Superior temporal gyrus (tissue), 1 donor: ENCODE measurements at regions not wholly inside any gene's neighbourhood (a gene's known extent, or its start where the extent isn't known, plus 50 kb on each side); places are given as distances from the start of the nearest gene placed in this dataset.
"Not testable (repeated sequence)": the region's sequence is repeated elsewhere in the genome, so short reads cannot be mapped to it uniquely, and the experiment has no call there.

Experiments used
- DNase-seq: peaks from one replicate; pipeline ENCODE4 v3.0.0-alpha.2; 2016; ENCODE audit errors: extremely low spot score

DNA sequence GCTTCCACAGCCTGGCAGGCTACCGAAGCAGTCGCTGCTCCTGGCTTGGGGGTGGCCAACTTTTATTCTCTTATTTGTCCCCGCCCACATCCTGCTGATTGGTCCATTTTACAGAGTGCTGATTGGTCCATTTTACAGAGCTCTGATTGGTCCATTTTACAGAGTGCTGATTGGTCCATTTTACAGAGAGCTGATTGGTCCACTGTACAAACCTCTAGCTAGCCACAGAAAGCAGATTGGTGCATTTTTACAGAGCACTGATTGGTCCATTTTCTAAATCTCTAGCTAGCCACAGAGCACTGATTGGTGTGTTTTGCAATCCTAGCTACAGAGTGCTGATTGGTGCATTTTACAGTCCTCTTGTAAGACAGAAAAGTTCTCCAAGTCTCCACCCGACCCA lies 187.9 kb upstream of the TOM1L1 start:
- not testable (repeated sequence) for DNase-seq

DNA sequence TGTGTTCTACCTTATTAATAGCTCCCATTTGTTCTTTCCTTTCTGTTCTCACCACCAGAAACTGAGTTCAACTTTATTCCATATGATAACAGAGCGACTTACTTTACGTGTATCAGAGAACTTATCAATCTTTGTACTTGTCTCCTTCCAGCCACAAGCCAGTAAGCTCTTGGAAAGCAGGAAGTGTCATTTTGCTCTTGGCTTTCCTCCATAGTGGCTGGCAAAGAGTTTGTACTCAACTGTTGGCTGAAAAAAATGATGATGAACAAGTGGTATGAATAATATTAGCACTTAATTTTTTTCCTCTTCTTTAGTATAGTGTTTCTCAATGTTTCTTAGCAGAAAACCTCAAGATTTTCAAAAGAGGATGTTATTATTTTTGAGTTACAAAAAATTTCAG lies 182.4 kb upstream of the TOM1L1 start:
- no peak for DNase-seq

DNA sequence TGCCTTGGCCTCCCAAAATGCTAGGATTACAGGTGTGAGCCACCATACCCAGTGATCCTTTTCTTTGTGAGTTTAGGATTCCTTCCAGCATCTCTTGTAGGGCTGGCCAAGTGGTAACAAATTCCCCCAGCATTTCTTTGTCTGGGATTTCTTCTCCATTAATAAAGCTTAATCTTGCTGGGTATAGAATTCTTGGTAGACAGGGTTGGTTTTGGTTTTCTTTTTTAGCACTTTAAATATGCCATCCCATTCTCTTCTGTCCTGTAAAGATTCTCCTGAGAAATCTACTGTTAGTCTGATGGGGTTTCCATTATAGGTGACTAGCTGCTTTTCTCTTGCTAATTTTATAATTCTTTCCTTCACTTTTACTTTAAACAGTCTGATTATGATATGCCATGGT lies 173.0 kb upstream of the TOM1L1 start:
- no peak for DNase-seq

DNA sequence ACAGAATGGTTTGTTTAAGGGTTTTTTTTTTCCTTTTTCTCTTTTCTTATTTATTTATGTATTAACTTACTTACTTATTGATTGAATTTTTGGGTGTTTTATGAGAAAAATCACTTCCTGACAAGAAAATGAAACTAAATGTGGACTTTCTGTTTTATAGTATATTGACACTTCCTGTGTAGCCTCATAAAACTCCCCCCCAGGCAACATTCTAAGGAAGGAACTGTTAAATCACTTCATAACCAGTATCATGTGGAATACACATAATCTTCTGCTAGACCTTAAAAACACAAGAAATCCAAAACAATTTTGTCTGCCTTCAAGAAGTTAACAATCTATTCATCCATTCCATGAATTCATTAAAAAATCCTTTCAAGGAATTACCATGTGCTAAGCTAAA lies 164.1 kb upstream of the TOM1L1 start:
- DNase-seq: no peak

DNA sequence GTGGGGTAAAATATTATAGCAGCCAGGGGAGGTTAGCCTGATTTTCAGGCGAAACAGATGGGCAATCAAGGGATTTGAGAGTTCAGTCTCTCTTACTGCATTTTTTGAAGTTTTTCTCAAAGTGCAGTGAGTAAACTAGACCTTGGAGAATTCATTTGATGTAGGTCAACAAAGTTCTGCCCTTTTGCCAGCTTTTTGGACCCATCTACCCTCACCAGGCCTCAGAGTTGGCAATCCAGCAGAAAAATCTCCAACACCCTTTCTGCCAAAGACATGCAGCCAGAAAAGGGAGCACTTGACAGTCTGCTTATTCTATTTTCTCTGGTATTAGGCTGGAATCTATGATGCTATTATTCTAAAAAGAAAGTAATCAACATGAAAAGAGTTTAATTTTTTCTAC lies 162.2 kb upstream of the TOM1L1 start:
- DNase-seq: no peak

DNA sequence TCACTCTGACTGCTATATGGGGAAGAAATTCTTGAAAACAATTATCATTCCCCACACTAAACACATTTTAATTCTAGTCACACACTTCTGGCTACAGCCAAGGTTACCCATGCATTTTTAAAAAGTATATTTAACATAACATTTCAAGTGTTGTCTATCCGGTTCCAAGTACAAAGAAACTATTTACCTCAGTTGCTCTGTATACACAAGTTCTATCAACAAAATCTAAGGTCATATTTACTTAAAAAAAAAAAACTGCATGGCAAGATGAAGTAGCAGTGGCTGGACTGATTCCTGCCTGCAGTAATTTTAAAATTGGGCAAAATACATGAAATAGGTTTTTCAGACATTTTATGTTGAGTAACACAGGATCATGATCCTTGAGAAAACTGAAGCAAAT lies 155.9 kb upstream of the TOM1L1 start:
- no peak for DNase-seq

DNA sequence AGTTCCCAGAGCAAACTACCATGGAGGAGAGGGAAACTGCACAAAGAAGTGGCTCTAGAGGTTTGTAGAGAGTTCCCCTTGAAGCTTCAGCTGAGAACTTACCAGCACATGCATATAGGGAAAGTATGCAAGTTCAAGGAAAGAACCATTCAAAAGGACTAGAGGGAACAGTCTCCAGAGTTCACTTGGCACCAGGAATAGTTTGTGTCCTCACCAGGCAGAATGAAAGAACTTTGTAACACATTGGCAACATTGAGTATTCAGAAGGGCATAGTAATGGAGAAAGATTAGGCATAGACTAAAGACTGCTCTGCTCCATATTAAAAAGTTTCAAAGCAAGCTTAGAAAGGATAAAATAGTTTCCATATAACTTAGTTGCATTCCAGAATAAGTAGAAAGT lies 155.4 kb upstream of the TOM1L1 start:
- DNase-seq: no peak

DNA sequence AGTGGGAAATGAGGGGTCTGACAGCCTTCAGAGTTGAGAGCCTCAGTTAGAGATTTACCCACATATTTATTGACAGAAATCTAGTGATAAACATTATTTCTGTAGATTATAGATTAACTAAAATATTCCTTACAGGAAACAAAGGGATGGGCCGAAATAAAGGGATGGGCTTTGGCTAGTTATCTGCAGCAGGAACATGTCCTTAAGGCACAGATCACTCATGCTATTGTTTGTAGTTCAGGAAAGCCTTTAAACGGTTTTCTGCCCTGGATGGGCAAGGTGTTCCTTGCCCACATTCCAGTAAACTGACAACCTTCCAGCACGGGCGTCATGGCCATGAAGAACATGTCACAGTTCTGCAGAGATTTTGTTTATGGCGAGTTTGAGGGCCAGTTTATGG lies 154.8 kb upstream of the TOM1L1 start:
- no peak for DNase-seq

DNA sequence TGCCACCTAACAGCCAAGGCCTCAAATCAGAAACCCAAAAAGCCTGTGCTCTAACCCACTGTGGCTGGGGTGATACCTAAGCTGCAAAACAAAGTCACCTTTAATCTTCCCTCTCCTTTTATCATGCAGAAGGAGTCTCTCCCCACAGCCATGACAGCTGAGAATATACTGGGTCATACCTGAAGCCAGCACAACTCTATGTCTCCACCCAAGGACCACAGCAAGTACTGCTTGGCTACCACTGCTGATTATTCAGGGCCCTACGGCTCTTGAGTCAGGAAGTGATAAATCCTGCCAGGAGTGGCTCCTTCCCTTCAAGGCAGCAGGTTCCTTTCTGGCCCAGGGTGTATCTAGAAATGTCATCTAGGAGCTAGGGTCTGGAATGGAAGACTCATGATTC lies 151.5 kb upstream of the TOM1L1 start:
- no peak for DNase-seq

DNA sequence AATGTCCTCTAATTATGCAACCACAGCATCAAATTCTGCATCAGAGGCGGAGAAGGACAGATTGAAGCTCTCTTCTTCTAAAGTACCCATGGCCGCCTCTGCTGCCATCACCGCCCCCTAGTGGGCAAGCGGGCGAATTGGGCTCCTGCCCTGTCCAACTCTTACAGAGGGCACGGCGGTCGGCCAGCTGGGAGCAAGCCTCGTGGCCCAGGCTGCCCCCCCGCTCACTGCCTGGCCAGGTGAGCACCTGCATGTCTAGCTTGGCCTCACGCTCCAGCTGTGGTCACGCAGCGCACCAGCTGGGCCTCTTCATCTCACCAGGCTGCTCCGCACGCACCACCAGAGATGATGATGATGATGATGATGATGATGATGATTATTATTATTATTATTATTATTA lies 146.1 kb upstream of the TOM1L1 start:
- DNase-seq: no peak

DNA sequence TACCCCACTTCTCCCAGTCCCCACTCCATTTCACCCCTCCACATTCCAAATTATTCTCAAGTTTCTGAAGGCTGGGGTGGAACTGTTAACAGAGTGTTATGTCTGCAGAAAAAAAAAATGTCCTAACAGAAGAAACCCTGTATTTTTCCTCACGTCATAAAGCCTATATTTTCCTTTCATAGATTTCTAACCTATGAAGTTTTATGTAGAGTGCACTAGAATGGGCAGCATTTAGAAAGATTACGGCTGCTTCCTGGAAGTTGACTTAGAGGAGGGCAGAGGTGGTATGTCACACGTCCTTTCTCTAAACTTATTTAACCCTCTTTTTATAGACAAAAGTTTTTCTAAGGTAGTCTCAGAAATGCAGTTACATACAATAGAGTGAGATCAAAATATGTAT lies 139.8 kb upstream of the TOM1L1 start:
- DNase-seq: no peak

DNA sequence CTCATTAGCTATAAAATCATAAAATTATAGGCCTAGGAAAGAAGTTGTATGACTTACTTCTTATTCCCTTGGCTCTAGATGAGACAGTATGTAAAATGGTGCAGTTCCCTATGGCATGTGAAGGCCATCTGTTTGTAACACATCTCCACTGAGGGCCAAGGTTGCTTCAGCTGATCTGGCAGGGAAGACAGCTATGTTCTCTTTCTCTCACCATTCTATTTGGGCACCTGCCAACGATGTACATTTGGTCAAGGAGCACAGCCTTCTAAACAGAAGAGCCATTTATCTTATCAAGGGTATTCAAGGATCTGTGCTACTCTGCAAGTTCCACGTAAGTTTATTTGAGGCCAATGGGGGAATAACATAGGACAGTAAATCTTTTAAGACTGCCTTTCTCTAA lies 129.8 kb upstream of the TOM1L1 start:
- DNase-seq: no peak

DNA sequence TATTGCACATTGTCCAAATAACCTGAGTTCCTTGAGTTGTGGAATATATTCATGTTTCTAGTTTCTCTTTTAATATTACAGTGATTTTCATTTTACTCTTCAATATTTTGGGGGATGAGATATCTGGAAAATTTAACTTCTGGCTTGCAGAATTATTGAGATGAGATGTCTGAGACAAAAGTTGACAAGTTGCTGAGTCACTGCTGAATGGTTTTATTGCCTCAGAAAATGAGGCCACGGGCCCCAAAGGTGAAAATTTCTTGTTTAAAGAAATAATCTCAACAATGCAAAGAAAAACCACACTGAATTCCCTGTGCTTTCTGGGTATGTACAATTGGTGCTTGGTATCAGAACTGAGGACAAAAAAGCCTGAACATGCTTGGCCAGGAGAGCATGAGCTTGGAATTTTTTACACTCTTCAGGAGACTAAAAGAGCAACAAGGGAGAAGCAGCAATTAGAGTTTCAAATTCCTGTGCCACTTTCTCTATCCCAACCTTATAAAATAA lies 129.2 kb upstream of the TOM1L1 start:
- no peak for DNase-seq

DNA sequence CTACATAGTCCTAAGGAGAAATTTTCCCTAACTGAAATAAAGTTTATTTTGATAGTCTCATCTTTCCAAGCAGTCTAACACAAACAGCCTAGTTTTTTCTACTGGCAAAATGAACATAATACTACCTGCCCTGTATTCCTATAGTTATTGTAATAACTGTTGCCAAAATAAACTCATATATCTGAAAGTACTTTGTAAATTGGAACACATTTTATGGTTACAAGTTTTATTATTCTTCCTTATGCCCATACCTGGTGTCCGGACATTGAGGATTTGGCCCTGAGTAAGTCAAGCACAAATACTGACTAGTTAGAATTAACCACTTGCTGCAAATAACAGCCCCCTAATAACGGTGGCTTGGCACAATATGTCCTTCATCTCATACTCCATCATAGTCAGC lies 120.4 kb upstream of the TOM1L1 start:
- no peak for DNase-seq

DNA sequence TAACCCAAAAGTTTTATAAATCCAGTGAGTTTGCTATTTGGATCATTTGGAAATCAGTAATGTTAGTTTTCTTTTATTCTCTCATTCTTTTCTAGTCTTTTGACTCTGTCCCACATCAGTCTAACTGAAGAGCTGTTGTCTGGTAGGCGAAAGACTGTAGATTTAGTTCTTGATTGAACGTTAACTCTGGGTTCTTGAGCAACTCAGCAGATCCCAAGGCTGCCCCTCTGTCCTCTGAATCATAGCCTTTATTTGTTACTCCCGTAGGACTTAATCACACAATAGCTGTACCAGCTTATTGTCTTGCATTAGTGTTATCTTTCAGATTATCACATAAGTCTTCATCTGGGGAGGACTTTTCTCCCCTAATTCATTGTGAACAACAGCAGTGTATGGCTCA lies 119.3 kb upstream of the TOM1L1 start:
- no peak for DNase-seq

DNA sequence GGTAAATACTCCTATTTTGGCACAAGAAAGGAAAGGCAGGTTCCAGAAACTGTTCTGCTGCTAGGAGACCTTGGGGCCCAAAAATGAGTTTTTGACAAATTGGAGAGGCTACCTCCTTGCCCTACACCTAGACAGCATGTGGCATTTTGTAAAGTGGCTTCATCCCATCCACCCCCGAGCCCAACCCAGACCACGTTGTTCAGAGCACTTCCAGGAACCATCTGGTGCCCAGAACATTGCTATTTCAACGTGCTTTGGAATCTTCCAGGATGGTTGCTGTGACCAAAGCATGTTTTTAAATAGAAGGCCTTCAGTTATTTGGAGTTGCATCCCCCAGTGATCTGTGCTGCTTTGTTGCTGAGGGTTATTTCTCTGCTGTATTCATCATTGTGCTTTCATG lies 116.3 kb upstream of the TOM1L1 start:
- DNase-seq: no peak

DNA sequence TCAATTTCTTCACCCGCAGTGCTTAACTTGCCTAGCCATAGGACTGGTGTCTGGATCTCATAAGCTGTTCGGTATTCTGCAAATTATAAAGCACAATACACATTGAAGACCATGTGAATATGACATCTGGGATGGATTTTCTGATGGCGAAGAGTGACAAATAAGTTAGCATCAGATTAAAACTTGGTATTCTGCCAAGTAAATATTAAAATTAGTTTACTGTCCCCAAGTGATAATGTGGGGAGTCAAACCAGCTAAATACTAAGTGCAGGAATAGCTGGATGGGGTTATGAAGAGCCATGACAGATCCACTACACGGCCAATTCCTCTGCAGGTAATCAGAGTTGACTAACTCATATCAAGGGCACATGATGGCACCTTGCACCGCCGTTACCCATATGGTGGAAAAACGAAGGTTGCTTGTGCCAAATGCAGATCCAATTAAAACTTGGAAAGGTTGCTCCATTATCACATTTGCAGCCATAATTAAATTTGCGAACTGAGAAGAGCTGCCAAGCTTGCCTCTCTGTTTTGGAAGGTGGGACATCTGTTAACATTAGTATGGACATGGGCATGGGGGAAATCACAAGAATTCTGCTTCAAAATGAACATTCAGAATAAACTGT lies 114.9 kb upstream of the TOM1L1 start:
- no peak for DNase-seq

DNA sequence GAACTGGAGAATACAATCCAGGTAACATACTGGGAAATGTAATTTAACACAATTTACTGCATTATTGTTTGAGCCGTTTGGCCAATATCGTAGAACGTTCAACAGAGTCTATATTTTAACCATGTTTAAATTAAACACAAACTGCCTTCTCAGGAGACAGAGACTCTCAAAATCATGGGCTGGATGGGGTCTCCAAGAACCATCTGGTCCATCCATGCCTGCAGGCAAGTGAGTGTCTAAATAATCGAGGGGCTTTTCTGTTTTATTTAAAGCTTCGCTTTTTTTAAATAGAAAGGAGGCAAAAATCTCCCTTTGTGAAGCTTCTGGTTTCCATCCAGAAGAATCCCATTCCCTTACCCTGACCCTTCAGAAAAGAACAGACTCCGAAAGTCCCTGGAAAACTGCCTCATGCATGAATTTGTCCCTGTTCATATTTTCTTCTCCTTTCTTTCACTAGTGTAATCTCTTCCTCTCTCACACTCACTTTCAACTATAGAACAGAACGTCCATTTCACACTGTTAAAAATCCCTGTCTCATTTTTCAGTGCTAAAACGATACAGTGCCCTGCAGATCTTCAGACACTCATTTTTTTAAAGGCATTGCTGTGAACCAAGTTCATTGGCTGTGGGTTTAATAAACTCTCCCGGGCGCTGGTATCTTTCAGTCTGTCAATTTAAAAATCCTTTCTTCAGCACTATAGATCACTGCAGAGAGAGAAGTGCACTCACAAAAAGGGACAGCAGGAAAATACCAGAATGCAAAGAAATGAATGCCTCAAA lies 111.4 kb upstream of the TOM1L1 start:
- no peak for DNase-seq

DNA sequence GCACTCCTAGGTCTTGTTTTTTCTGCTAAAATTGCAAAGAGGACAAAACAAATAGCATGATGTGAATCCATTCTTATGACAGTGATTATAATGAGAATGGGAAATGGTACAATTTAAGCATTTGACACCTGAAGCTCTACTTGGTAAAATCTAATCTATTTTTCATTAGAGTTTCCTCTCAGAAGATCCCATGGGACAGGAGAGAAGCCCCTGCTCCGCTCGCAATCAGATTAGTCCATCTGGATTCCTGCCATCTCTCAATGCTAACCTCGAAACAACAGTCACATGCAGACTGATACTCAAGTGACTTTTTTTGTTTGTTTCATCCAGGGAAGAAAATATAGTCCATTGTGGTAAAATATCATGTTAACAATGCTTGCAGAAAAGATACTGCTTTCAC lies 107.4 kb upstream of the TOM1L1 start:
- DNase-seq: no peak

DNA sequence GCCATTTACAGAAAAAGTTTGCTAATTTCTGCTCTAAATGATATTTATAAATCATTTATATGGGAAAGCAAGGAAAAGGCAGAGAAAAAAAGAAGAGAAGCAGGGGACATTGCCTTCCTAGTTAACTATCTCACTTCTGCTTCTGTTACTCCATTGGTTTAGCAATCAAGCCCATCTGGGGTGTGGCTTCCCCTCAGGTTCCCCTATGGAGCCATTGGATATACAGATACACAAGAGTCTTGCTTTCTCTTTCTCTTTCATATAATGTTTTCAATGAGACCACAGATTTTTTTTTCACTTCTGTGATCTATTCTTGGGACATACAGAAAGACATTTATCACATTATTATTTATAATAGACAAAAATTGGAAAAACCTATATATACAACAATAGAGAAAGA lies 105.6 kb upstream of the TOM1L1 start:
- DNase-seq: no peak

DNA sequence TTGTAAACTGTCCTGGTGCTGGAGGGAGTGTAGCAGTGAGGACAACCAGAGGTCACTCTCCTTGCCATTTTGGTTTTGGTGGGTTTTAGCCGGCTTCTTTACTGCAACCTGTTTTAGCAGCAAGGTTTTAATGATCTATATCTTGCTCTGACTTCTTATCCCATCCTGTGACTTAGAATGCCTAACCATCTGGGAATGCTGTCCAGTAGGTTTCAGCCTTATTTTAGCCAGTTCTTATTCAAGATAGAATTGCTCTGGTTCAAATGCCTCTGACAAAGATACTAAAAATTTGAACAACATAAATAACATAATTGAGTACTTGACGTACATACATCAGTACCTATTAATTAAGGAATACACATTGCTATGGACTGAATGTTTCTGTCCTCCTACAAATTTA lies 93.3 kb upstream of the TOM1L1 start:
- DNase-seq: no peak

DNA sequence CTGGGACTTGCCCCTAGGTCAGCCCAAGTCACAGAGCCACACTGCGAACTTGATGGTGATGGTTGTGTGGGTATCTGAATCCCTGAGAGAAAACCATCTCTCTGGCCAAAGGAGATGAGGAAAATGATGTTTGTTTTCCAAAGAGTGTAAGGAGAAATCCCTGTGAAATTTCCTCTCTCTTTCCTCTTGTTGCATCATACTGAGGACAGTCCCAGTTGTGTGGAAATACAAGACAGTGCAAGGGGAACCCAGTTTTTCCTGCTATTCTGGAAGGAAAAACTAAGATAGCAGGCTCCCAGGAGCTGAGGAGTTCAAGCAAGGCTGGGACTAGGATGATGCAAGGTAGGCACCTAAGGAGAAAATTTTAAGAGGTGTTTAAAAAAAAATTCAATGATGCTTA lies 86.8 kb upstream of the TOM1L1 start:
- DNase-seq: no peak

DNA sequence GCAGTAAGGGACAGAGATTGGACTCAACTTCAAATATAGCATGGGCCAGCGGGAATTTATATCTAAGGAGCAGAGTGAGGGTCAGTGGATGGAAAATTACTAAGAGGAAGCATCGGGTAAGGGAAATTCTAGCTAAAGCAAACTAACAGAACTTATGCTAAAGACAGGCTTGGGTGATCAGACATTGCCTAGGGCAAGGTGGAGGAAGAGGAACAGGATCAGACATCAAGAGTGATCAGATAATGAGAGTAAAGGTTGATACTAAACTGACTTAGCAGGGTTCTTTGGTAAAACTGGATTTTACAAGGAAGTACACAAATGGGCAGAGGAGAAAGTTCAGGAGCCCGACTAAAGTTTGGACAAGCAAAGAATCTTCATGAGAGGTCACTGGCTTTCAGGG lies 86.3 kb upstream of the TOM1L1 start:
- DNase-seq: no peak

DNA sequence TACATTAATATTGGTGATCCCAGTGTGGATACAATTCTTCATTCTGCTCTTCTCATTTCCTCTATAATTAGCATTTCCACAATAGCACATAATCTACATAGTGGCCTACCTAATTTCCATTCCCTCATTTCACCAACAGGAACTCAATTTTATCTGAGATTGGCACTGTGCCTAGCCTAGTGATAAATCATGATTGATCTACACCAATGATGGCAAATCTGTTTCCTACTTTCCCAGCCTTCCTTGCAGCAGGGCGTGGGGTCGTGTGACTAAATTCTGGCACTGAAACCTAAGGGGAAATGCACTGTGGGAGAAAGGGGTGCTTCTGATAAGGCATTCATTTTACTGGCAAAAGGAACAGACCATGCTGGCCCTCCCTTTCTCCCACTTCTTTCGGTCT lies 66.6 kb upstream of the TOM1L1 start:
- no peak for DNase-seq
